Fibroblast of pulmonary artery (primary cell): ENCODE measurements at regions not wholly inside any gene's neighbourhood (a gene's known extent, or its start where the extent isn't known, plus 50 kb on each side); places are given as distances from the start of the nearest gene placed in this dataset.

ENCODE experiments used
- DNase-seq: peaks from one replicate; pipeline ENCODE4 v3.0.0-alpha.2; 2010; ENCODE audit warnings: low read depth
- H3K4me3 ChIP-seq: replicated peaks from 2 replicates; pipeline ENCODE4 v1.5.1; 2011; ENCODE audit warnings: low read depth, mild to moderate bottlenecking, control low read depth, low read length, moderate library complexity
- TF ChIP-seq, protein P1 (sequence below): IDR thresholded peaks from 2 replicates; pipeline ENCODE4 v1.5.1; 2011; ENCODE audit warnings: mild to moderate bottlenecking, control low read depth, low read length, inconsistent platforms; ENCODE audit errors: missing control alignments

DNA sequence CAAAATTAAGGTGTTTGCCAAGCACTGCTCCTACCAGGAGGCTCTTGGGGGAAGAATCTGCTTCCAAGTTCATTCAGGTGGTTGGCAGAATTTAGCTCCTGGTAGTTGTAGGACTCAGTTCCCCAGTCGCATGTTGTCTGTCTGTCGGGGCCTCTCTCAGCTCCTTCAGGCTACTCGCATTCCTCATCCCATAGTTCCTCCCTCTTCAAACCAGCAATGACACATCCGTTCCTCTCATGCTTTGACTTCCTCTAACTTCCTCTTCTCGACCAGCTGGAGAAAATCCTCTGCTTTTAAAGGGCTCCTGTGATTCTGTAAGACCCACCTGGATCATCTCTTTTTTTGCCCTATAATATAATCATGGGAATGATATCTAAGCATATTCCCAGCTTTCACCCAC is 108.1 kb downstream of the PMP22 start:
- TF ChIP-seq, protein P1, sequence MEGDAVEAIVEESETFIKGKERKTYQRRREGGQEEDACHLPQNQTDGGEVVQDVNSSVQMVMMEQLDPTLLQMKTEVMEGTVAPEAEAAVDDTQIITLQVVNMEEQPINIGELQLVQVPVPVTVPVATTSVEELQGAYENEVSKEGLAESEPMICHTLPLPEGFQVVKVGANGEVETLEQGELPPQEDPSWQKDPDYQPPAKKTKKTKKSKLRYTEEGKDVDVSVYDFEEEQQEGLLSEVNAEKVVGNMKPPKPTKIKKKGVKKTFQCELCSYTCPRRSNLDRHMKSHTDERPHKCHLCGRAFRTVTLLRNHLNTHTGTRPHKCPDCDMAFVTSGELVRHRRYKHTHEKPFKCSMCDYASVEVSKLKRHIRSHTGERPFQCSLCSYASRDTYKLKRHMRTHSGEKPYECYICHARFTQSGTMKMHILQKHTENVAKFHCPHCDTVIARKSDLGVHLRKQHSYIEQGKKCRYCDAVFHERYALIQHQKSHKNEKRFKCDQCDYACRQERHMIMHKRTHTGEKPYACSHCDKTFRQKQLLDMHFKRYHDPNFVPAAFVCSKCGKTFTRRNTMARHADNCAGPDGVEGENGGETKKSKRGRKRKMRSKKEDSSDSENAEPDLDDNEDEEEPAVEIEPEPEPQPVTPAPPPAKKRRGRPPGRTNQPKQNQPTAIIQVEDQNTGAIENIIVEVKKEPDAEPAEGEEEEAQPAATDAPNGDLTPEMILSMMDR: no peak
- no peak overlapping the region for H3K4me3 ChIP-seq
- DNase-seq: peak; percentile 10

DNA sequence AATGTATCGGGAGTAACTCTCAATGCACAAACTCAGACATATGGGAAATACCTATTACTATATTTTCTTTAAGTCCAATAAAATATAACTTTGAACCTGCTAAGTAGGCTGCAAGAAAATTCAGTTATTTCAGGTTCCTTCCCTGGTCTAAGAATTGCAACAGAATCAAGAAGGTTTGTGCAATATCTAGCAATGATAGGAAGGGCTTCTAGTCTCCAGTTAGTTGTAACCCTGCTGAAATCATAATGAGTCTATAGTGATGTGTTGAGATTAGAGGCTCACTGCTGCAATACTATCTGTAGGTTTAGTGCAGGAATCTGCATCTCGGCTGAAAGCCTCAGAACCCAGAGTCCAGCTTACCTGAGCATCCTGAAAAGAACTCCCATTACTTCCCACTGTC is 110.5 kb downstream of the PMP22 start:
- TF ChIP-seq, protein P1: no peak
- peak; percentile 11 for DNase-seq
- no peak overlapping the region for H3K4me3 ChIP-seq

DNA sequence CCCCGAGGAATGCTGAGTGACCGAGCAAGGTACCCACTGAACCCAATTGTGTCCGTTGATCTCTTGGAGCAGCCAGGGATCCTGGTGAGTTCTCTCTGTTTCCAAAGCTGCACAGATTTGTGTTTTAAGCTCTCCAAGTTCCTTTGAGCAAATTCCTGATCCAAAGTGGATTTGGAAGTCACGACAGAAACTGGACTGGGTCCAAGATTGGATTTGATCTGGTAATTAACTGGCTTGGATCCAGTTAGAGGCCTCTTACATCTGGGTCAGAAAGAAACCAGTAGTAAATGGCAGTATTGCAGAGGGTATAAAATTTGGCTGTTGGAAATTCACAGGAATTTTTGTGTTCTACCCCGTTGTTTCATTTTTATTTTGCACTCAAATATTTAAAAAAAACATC is 119.5 kb downstream of the PMP22 start:
- H3K4me3 ChIP-seq: no peak overlapping the region
- TF ChIP-seq, protein P1: no peak
- DNase-seq: no peak

DNA sequence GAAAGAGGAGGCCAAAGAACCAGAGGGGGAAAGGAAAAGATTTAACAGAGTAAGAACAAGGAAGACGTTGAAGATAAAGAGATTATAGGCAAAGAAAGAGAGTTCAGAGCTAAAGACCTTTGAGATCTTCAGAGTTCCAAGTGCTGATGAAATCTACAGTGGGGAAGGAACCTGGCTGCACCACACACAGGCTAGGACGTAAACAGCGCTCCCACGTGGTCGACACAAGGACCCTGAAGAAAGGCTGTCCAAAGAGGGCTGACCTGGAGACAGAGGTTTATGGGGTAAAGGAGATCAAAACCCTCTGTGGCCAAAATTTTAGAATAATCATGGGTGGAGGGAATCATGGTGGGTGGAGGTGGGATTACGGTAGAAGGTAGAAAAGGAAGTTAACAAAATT is 121.6 kb downstream of the PMP22 start:
- TF ChIP-seq, protein P1: no peak
- DNase-seq: no peak
- H3K4me3 ChIP-seq: no peak overlapping the region

DNA sequence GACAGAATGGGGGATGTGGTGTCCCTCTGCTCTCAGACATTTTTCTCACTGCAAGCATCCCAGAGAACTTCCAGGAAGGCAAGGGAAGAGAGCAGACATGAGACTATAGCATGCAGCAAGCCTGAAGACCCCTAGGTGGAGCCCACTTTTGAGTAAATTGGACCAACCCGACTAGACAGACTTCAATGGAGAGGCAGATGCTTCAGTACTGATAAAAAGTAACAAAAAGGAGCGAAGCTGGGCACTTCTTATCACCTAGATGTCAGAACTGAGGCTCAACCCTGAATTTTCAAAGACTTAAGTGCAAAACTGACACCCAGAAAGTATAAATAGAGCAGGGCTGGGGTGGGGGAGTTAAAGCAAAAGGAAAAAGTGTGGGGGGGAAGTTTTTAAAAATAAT is 130.8 kb downstream of the PMP22 start:
- DNase-seq: no peak
- no peak overlapping the region for H3K4me3 ChIP-seq
- TF ChIP-seq, protein P1: no peak

DNA sequence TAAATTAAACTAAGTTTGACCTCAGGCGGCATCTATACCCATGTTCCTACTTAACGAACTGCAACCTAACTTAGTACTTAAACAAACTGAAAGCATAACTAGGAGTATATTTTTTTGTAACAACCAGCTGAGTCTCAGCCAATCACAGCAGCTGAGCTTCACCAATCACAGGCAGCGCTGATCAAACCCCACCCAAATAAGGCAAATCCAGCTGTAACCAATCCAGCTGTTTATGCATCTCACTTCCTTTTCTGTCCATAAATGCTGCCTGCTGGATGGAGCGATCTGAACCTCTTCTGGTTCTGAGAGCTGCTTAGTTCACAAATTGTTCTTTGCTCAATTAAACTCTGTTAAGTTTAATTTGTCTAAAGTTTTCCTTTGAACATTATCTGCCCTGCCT is 131.3 kb downstream of the PMP22 start:
- DNase-seq: no peak
- TF ChIP-seq, protein P1: no peak
- H3K4me3 ChIP-seq: no peak overlapping the region

DNA sequence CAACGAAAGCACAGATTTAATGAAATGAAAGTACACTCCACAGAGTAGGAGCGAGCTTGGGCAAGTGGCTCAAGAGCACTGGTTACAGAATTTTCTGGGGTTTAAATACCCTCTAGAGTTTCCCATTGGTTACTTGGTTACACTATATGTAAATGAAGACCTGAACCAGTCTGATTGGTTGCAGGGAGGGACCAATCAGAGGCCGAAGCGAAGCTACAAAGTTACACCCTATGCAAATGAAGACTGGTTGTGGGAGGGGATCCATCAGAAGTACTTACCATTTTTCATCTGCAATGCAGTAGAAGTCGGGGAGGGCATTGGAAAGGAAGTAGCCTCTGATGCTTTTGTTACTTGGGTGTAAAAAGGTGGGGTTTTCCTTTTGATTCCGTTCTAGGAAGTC is 132.0 kb downstream of the PMP22 start:
- no peak for DNase-seq
- no peak overlapping the region for H3K4me3 ChIP-seq
- TF ChIP-seq, protein P1: no peak
